Liver (tissue), 8 donors: ENCODE measurements at regions not wholly inside any gene's neighbourhood (a gene's known extent, or its start where the extent isn't known, plus 50 kb on each side); places are given as distances from the start of the nearest gene placed in this dataset.

ENCODE experiments used
- DNase-seq: peaks from one replicate; pipeline ENCODE4 v3.0.0-alpha.2; 2017; ENCODE audit warnings: low spot score
- H3K27ac ChIP-seq, 2 donors: one replicate each; pipeline ENCODE4 v1.7.0; 2013; ENCODE audit warnings: inconsistent platforms in 2 of 2, low read length in 2 of 2, control low read depth in 1 of 2, low read depth in 1 of 2, mild to moderate bottlenecking in 1 of 2
- H3K27me3 ChIP-seq, 4 donors: one replicate each; pipeline versions ENCODE4 v1.6.1 to v1.7.0; 2013; ENCODE audit warnings: low read length in 3 of 4, inconsistent platforms in 1 of 4, mild to moderate bottlenecking in 1 of 4, moderate library complexity in 1 of 4; ENCODE audit not compliant: control insufficient read depth in 4 of 4, insufficient read depth in 4 of 4
- H3K36me3 ChIP-seq, 4 donors: one replicate each; pipeline versions ENCODE4 v1.6.1 to v1.7.0; 2013; ENCODE audit warnings: low read length in 3 of 4, mild to moderate bottlenecking in 3 of 4, low read depth in 1 of 4, moderate library complexity in 1 of 4; ENCODE audit not compliant: control insufficient read depth in 4 of 4, insufficient read depth in 3 of 4
- H3K4me1 ChIP-seq, 4 donors: one replicate each; pipeline versions ENCODE4 v1.6.1 to v1.7.0; 2013; ENCODE audit warnings: low read length in 3 of 4, mild to moderate bottlenecking in 3 of 4, moderate library complexity in 1 of 4; ENCODE audit not compliant: control insufficient read depth in 4 of 4, insufficient read depth in 4 of 4
- H3K4me3 ChIP-seq, 3 donors: one replicate each; pipeline versions ENCODE4 v1.6.1 to v1.7.0; 2013; ENCODE audit warnings: low read length in 3 of 3, control low read depth in 1 of 3, low read depth in 1 of 3, mild to moderate bottlenecking in 1 of 3
- H3K9ac ChIP-seq, 2 donors: one replicate each; pipeline ENCODE4 v1.7.0; 2013; ENCODE audit warnings: low read length in 2 of 2, mild to moderate bottlenecking in 2 of 2, moderate library complexity in 2 of 2, control low read depth in 1 of 2, low read depth in 1 of 2
- H3K9me3 ChIP-seq, 4 donors: one replicate each; pipeline versions ENCODE4 v1.6.1 to v1.7.0; 2013; ENCODE audit warnings: low read length in 3 of 4; ENCODE audit not compliant: control insufficient read depth in 4 of 4
- CTCF ChIP-seq: fragments of 150-350 bp; IDR thresholded peaks from 2 replicates; pipeline ENCODE4 v1.5.1; 2017; ENCODE audit warnings: improper control_type of control experiment, low read depth, low read length; ENCODE audit not compliant: missing input control
- EGR1 ChIP-seq, 2 donors: IDR thresholded peaks; 2 replicates each; pipeline ENCODE4 v1.6.1; 2016 to 2018; ENCODE audit warnings: antibody characterized with exemption in 2 of 2, low read depth in 2 of 2
- FOXA1 ChIP-seq: IDR thresholded peaks from 2 replicates; pipeline ENCODE4 v1.6.1; 2016; ENCODE audit warnings: antibody characterized with exemption
- FOXA2 ChIP-seq: IDR thresholded peaks from 2 replicates; pipeline ENCODE4 v1.6.1; 2016; ENCODE audit warnings: antibody characterized with exemption
- GABPA ChIP-seq, 2 donors: IDR thresholded peaks in 1 of 2; conservative IDR thresholded peaks in 1 of 2; 2 replicates each; pipeline ENCODE4 v1.6.1; 2016; ENCODE audit warnings: antibody characterized with exemption in 2 of 2, mild to moderate bottlenecking in 1 of 2, moderate library complexity in 1 of 2
- HNF4A ChIP-seq, 2 donors: conservative IDR thresholded peaks; 2 replicates each; pipeline ENCODE4 v1.6.1; 2016; ENCODE audit warnings: antibody characterized with exemption in 2 of 2, mild to moderate bottlenecking in 2 of 2
- HNF4G ChIP-seq: IDR thresholded peaks from 2 replicates; pipeline ENCODE4 v1.6.1; 2016; ENCODE audit warnings: antibody characterized with exemption
- NR2F2 ChIP-seq: IDR thresholded peaks from 2 replicates; pipeline ENCODE4 v1.6.1; 2016; ENCODE audit warnings: antibody characterized with exemption
- RAD21 ChIP-seq, 2 donors: IDR thresholded peaks; 2 replicates each; pipeline ENCODE4 v1.6.1; 2016; ENCODE audit warnings: antibody characterized with exemption in 2 of 2, mild to moderate bottlenecking in 2 of 2
- REST ChIP-seq: IDR thresholded peaks from 2 replicates; pipeline ENCODE4 v1.6.1; 2016; ENCODE audit warnings: antibody characterized with exemption, mild to moderate bottlenecking
- RXRA ChIP-seq, 2 donors: IDR thresholded peaks; 2 replicates each; pipeline ENCODE4 v1.6.1; 2017 to 2018; ENCODE audit warnings: antibody characterized with exemption in 2 of 2, mild to moderate bottlenecking in 1 of 2
- SP1 ChIP-seq: IDR thresholded peaks from 2 replicates; pipeline ENCODE4 v1.6.1; 2018; ENCODE audit warnings: antibody characterized with exemption, mild to moderate bottlenecking
- TAF1 ChIP-seq: conservative IDR thresholded peaks from 2 replicates; pipeline ENCODE4 v1.6.1; 2016; ENCODE audit warnings: antibody characterized with exemption, mild to moderate bottlenecking
- YY1 ChIP-seq: IDR thresholded peaks from 2 replicates; pipeline ENCODE4 v1.6.1; 2016; ENCODE audit warnings: antibody characterized with exemption, mild to moderate bottlenecking
- ZBTB33 ChIP-seq: IDR thresholded peaks from 2 replicates; pipeline ENCODE4 v1.6.1; 2016; ENCODE audit warnings: antibody characterized with exemption
- WGBS: extraction: QIAGEN DNeasy Blood & Tissue Kit; methylation state at CpG from one replicate; pipeline ENCODE4 v1.1.7; 2013; 5-methylcytosine and 5-hydroxymethylcytosine counted together
- TF ChIP-seq, protein P1 (sequence below): IDR thresholded peaks from 2 replicates; pipeline ENCODE4 v1.6.1; 2016; ENCODE audit warnings: antibody characterized with exemption
- TF ChIP-seq, protein P2 (sequence below): IDR thresholded peaks from 2 replicates; pipeline ENCODE4 v1.6.1; 2016; ENCODE audit warnings: antibody characterized with exemption
- donor health status: healthy.
- donor health status: healthy.
- donor health status: healthy.
- donor health status: healthy.
- donor health status: healthy.

GRCh38 chr22:27614006-27614649 lies 187.4 kb downstream of the MN1 start:
- H3K27me3 ChIP-seq = peaks cover 0 to 9% (median 4%) of the 10 kb centered on the region in 4 donors
- no peaks in the 10 kb centered on the region for H3K36me3 ChIP-seq
- no peaks in the 10 kb centered on the region for H3K4me1 ChIP-seq
- no peaks in the 10 kb centered on the region for H3K9me3 ChIP-seq
- WGBS = 9% methylated on average over 56 of the region's 56 CpGs
- no peak overlapping the region for H3K9ac ChIP-seq
- H3K27ac ChIP-seq = no peak overlapping the region
- H3K4me3 ChIP-seq = peak overlapping the region in 1 of 3 donors; percentile 10
- DNase-seq = no peak
- TF ChIP-seq REST (no peak), SP1 (no peak), YY1 (no peak), FOXA2 (no peak), ZBTB33 (no peak), GABPA (IDR thresholded peaks at IDR 0.05 in 1 of 2, conservative IDR thresholded peaks at IDR 0.05 in 1 of 2) (no peak)
- TF ChIP-seq, protein P1, sequence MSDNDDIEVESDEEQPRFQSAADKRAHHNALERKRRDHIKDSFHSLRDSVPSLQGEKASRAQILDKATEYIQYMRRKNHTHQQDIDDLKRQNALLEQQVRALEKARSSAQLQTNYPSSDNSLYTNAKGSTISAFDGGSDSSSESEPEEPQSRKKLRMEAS = no peak

- 61% methylated on average over 10 of the region's 10 CpGs for WGBS
- peaks cover 0 to 9% (median 4%) of the 10 kb centered on the region in 4 donors for H3K27me3 ChIP-seq
- peak overlapping the region in 1 of 3 donors; percentile 10 for H3K4me3 ChIP-seq
- DNase-seq = no peak
- peaks cover 0 to 5% (median under 1%) of the 10 kb centered on the region in 4 donors for H3K9me3 ChIP-seq
- no peaks in the 10 kb centered on the region for H3K36me3 ChIP-seq
- H3K9ac ChIP-seq = no peak overlapping the region
- H3K27ac ChIP-seq = no peak overlapping the region
- H3K4me1 ChIP-seq = no peaks in the 10 kb centered on the region
- TF ChIP-seq, protein P2, sequence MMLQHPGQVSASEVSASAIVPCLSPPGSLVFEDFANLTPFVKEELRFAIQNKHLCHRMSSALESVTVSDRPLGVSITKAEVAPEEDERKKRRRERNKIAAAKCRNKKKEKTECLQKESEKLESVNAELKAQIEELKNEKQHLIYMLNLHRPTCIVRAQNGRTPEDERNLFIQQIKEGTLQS = no peak
- TF ChIP-seq CTCF = no peak
- no peak for TF ChIP-seq FOXA1
- TF ChIP-seq, protein P1 = no peak
- TF ChIP-seq RAD21 (IDR thresholded peaks at IDR 0.05) = no peak
- no peak for TF ChIP-seq FOXA2
- no peak for TF ChIP-seq RXRA (IDR thresholded peaks at IDR 0.05)
- TF ChIP-seq REST = no peak
- TF ChIP-seq TAF1 = no peak
- TF ChIP-seq GABPA (IDR thresholded peaks at IDR 0.05 in 1 of 2, conservative IDR thresholded peaks at IDR 0.05 in 1 of 2) = no peak
- no peak for TF ChIP-seq ZBTB33
- no peak for TF ChIP-seq HNF4A (conservative IDR thresholded peaks at IDR 0.05)
- TF ChIP-seq NR2F2 = no peak
- no peak for TF ChIP-seq YY1
- TF ChIP-seq SP1 = no peak
- no peak for TF ChIP-seq EGR1 (IDR thresholded peaks at IDR 0.05; ENCODE audit: low read depth in 2 of 2)
- no peak for TF ChIP-seq HNF4G
Observed at GRCh38 chr22:27614650-27615007, 186.9 kb downstream of the MN1 start.
